NOMO-1 treated with dmso at 0.1 percent for 144 hours (cell line): ENCODE measurements at regions not wholly inside any gene's neighbourhood (a gene's known extent, or its start where the extent isn't known, plus 50 kb on each side); places are given as distances from the start of the nearest gene placed in this dataset.

ENCODE experiments used
- DNase-seq: peaks from one replicate; lab custom pipeline; 2025; ENCODE audit not compliant: unreplicated experiment; lab: John Stamatoyannopoulos, UW

DNA sequence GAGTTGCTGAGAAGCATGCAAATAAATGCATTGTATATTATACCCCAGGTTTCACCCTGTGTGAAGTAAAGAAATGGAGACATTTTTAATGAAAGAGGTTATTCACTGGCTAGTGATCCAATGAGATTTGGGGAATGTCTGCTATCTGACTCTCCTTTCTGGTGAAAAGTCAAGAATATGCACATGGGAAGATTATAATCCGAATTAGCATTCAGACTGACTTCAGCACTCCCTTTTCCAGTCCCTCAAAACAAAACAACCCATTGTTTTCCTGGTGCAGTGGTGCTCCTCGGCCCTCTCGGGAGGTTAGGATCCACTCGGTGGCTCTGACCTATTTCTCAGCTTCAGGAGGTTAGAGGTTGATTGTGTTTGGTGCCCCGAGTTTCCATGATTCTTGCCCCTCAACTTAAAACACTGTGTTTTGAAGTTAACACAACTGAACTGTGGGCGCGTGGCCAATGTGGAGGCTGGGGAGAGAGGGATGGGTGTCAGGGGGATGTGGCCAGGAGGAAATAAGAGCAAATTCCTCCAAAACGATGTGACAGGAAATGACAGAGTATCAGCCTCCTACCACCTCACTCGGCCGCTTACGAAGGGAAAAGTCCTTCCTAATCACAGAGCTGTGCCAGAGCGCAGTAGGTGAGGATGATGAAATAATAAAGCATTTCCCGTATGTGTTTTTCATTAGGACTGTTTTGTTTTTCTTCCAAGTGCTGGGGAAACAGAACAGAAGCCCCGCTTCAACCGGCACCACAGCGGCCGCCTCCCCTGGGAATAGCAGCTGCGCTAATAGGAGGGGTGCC is 440.1 kb downstream of the MTX2 start:
- no peak for DNase-seq

DNA sequence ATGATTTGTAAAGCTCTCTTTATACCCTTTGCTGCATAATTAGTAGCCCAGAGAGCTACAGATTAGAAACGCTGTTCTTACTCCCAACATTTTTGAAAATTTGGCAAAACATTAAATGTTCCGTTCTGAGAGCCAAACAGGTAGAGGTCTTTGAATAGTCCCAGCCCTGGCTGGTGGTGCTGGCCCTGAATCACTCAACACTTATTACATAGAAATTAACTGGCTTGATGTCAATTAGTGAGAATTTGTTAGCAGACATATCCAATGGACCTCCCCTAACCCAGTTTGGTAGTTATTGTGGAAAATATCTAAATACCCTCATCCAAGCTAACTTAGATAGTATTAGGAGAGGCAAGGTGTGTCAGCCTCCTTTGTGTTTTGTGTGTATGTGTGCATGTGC is 440.7 kb downstream of the MTX2 start:
- no peak for DNase-seq

- DNase-seq = no peak
Measured at GRCh38 chr2:176710657-176711186, 441.5 kb downstream of the MTX2 start.

DNA sequence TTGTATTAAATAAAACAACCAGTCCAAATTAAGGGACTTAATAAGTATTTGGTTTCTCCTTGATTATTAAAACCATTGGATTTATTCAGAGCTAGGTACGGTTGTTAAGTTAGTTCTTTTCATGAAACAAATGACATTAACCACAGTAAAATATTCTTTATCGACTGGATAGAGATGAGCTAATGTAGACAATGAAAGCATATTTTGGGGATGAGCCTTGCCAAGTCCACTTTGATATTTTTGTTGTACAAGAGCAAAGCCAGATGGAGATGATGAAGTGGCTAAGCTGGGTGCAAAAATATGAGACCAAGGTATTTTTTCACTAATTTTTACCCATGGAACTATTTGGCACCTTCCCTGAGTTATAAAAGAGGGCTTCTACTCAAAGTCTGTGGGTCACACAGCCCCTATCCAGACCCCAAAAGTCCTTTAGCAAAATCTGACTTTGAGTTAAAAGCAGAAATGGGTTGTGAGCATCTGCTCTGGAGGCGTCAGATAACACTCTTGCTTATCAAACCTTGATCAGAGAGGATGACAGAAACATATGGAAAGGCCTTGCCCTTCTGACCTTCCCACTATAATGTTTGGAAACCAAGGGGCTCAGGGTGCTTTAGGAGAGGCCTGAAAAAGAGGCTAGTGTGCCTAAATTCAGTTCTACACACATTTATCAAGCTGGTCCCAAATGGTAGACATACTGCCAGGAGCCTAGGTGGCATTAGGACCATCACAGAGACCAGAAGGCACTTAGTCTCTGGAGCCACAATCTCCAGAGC is 456.8 kb downstream of the MTX2 start:
- no peak for DNase-seq

GRCh38 chr2:176727696-176728095 is 458.5 kb downstream of the MTX2 start:
- DNase-seq = no peak

- DNase-seq = no peak
Measured at GRCh38 chr2:176729706-176730569, 460.7 kb downstream of the MTX2 start.

- DNase-seq = no peak
Measured at GRCh38 chr2:176732780-176733179, 463.5 kb downstream of the MTX2 start.

DNA sequence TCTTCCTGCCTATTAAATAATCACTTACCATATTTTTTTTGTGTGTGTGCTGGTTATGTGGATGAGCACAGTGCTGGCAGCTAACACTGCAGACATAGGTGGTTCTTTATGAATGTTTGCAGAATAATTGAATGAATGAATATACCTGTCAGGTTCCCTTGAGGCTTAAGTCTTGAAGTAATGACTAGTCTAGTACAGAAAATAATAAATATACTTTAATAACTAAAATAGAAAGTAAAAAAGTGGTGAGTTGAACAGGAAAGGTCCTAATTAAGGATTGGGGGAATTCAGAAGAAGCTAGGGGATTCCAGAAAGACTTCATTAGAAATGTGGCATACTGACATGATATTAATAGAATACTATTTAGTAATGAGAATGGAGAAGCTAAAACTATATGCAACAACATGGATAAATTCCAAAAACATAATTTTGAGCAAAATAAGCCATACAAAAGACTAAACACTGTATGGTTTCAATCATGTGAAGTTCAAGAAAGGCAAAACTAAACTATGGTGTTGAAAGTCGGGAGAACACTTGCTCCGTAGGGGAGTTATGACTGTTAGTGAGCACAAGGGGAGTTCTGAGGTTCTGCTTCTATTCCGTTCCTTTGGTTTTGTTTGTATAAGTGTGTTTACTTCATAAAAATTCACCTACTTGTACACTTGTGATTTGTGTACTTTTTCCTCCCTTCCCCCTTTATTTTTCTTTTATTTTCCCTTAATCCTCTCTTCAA is 464.6 kb downstream of the MTX2 start:
- DNase-seq = no peak

- DNase-seq = no peak
Measured at GRCh38 chr2:176734868-176735267, 465.6 kb downstream of the MTX2 start.

DNA sequence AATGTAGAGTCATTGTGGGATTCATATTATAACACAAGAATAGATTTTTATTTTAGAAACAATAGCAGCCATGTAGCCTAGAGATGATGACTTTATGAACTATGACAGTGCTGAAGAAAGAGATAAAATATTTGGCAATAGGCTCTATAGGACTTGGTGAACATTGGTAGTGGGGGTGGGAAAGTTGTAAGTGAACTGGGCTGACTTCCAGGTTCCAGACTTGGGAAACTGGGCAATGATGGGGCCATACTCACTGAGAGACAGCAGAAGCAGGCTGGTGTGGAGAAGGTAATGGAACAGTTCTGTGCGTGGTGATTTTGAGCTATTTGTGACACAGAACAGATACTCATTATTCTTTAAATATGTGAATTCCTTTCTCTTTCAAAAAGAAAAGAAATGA is 470.3 kb upstream of the HNRNPA3 start:
- no peak for DNase-seq

DNA sequence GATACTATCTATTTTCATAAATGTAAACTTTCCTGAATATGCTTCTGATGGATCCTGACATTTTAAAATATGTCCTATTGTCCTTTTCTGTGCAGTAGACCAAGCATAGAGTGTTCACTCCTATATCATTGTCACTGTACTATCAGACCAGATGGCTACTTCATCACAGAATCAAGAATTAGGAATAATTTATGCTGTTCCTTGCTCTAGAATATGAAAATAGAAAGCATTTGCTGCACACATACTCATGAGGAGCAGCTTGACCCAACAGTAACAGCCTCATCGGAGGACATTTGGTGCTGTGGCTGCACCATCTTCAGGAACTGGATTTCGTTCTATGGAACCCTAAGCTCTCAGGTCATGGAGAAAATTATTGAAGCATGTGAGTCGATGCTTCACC is 468.9 kb upstream of the HNRNPA3 start:
- DNase-seq = no peak

GRCh38 chr2:176744146-176744545 is 468.4 kb upstream of the HNRNPA3 start:
- no peak for DNase-seq

- no peak for DNase-seq
Measured at GRCh38 chr2:176745543-176746200, 466.9 kb upstream of the HNRNPA3 start.

GRCh38 chr2:176746411-176746810 is 466.2 kb upstream of the HNRNPA3 start:
- DNase-seq = no peak

DNA sequence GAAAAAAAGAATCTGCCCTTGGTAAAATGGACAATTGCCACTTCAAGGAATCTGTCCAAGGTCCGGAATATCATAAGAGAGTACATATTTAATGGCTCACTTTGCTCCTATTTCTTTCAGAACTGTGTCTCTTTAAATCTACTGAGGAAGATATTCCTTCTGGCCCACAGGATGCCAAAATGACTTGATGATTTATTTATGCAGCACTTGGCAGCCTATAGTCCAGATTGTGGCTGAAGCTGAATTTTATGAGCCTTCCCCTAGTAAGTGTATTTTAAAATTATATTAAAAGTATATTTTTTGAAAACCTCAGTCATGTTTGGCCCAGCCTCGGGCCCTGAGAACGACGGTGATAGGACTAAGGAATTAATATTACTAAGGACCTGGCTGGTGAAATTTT is 465.1 kb upstream of the HNRNPA3 start:
- no peak for DNase-seq

GRCh38 chr2:176747928-176748327 is 464.7 kb upstream of the HNRNPA3 start:
- DNase-seq = no peak

DNA sequence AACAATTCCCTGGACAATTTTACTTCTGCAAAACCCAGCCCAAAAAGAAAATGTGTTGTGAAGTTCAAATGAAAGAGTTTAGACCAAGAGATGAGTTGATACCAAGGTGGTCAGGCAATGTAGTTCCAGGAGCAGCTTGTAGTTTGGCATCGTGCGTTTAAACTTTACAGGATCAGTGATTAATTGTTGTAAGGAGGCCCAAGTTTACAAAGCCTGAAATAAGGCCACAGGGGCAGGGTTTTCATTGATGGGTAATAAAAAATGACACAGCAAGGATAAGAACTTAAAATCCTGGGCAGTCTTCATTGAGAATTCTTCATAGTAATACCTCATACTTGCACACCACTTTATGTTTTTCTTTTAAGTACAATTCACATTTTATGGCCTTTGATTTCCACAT is 463.9 kb upstream of the HNRNPA3 start:
- DNase-seq = no peak

GRCh38 chr2:176751314-176752227 is 461.0 kb upstream of the HNRNPA3 start:
- no peak for DNase-seq

DNA sequence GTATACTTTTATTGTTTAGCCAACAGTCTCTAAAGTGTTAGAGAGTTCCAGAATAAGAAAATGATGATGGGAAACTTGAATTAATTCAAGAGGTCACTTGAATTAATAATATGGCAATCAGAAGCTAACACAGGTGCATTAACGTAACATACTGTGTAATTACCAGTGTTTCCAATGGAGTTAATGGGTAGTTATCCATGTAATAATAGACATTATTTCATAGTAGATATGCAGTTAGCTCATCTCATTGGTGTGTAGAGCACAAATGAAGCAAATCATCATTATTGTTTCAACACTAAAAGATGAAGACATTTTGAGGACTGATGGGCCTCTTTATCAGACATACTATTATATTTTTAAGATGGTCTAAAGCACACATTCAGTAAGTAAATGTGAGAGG is 460.3 kb upstream of the HNRNPA3 start:
- no peak for DNase-seq
